Mucosa of rectum (tissue), 2 donors: ENCODE measurements at regions not wholly inside any gene's neighbourhood (a gene's known extent, or its start where the extent isn't known, plus 50 kb on each side); places are given as distances from the start of the nearest gene placed in this dataset.

ENCODE experiments used
- H3K27ac ChIP-seq, 2 donors: one replicate each; pipeline ENCODE4 v1.7.0; 2013; ENCODE audit warnings: inconsistent platforms in 2 of 2, low read depth in 2 of 2, low read length in 2 of 2
- H3K27me3 ChIP-seq, 2 donors: one replicate each; pipeline ENCODE4 v1.7.0; 2013; ENCODE audit warnings: low read length in 2 of 2; ENCODE audit not compliant: control insufficient read depth in 2 of 2, insufficient read depth in 2 of 2
- H3K36me3 ChIP-seq, 2 donors: one replicate each; pipeline ENCODE4 v1.7.0; 2013; ENCODE audit warnings: low read length in 2 of 2; ENCODE audit not compliant: control insufficient read depth in 2 of 2, insufficient read depth in 2 of 2
- H3K4me1 ChIP-seq, 2 donors: one replicate each; pipeline ENCODE4 v1.7.0; 2013; ENCODE audit warnings: low read length in 2 of 2, mild to moderate bottlenecking in 1 of 2; ENCODE audit not compliant: control insufficient read depth in 2 of 2, insufficient read depth in 2 of 2
- H3K4me3 ChIP-seq, 2 donors: one replicate each; pipeline ENCODE4 v1.7.0; 2013; ENCODE audit warnings: low read length in 2 of 2
- H3K9ac ChIP-seq, 2 donors: one replicate each; pipeline ENCODE4 v1.7.0; 2013; ENCODE audit warnings: low read length in 2 of 2, low read depth in 1 of 2, mild to moderate bottlenecking in 1 of 2
- H3K9me3 ChIP-seq, 2 donors: one replicate each; pipeline ENCODE4 v1.7.0; 2013; ENCODE audit warnings: low read length in 2 of 2; ENCODE audit not compliant: control insufficient read depth in 2 of 2
- donor health status: healthy.
- donor health status: Normal muscosa, but diverticular disease.

DNA sequence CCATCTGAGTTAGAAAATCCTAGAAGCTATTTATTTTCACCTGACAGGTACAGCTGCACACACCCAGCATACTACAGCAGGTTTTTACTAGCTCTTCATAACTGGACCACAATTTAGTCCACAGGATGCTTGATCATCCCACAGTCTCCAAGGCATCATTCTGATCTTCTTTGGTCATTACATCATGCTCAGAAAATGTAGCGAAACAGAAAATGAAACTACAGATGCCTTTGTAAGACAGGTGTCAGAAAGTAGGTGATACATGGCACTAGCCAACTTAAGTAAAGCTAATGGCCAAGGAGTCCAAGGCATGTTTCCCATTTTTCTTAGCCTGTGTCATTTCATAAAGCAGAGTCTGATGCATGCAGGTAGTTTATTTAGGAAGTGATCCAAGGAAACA is 102.3 kb downstream of the HTR1B start:
- no peaks in the 10 kb centered on the region for H3K27me3 ChIP-seq
- no peak overlapping the region for H3K9ac ChIP-seq
- H3K9me3 ChIP-seq = peaks cover 0 to 2% of the 10 kb centered on the region in 2 donors
- no peaks in the 10 kb centered on the region for H3K4me1 ChIP-seq
- H3K36me3 ChIP-seq = no peaks in the 10 kb centered on the region
- no peak overlapping the region for H3K4me3 ChIP-seq
- no peak overlapping the region for H3K27ac ChIP-seq

DNA sequence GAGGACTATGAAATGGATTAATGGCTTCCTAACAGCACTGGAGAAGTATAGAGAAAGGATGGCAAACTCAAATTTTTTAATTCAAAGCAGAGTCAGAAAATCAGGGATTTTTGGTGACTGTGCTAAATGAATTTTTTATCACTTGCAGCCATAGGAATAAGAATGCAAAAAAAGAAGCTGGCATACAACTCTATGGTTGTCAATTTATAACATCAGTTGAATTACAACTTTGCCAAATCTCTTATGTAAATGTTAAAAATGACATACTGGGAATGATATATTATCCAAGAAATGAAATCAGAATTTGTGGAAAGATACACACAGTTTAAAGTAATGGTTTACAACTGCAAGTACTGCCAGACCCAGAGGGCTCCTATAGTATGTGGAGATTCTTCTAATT is 106.5 kb downstream of the HTR1B start:
- no peaks in the 10 kb centered on the region for H3K36me3 ChIP-seq
- no peak overlapping the region for H3K4me3 ChIP-seq
- peaks cover 2 to 3% of the 10 kb centered on the region in 2 donors for H3K9me3 ChIP-seq
- H3K27ac ChIP-seq = no peak overlapping the region
- H3K4me1 ChIP-seq = no peaks in the 10 kb centered on the region
- no peak overlapping the region for H3K9ac ChIP-seq
- no peaks in the 10 kb centered on the region for H3K27me3 ChIP-seq

DNA sequence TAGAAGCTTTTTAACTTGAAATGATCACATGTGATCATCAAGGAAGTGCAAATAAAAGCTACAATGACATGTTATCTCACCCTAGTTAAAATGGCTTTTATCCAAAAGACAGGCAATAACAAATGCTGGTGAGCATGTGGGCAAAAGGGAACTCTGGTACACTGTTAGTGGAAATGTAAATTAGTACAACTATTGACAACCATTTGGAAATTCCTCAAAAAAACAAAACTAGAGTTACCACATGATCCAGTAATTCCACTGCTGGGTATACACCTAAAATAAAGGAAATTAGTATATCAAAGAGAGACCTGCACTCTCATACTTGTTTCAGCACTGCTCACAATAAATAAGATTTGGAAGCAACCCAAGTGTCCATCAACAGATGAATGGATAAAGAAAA is 108.7 kb downstream of the HTR1B start:
- no peaks in the 10 kb centered on the region for H3K27me3 ChIP-seq
- H3K27ac ChIP-seq = no peak overlapping the region
- H3K4me1 ChIP-seq = no peaks in the 10 kb centered on the region
- no peak overlapping the region for H3K9ac ChIP-seq
- peaks cover 0 to 3% of the 10 kb centered on the region in 2 donors for H3K9me3 ChIP-seq
- H3K36me3 ChIP-seq = no peaks in the 10 kb centered on the region
- H3K4me3 ChIP-seq = no peak overlapping the region

DNA sequence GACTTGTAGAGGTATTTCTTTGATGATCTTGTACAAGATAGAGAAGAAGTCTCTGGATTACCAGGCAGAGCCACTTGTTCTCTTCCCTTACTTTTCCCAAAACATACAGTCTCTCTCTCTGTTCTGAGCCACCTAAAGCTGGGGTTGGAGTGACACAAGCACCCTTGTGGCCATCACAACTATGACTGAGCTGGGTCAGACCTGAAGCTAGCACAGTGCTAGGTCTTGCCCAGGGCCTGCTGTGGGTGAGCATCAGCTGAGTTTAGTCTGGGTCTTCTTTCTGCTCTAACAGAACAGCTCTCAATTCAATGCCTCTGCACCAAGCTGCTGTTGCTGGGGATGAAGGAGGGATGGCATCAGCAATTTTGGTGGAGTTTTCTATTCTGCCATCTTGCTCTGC is 110.2 kb downstream of the HTR1B start:
- Histone ChIP-seq H3K9me3 (peaks cover 0 to 3% of the 10 kb centered on the region in 2 donors), H3K27me3 (no peaks in the 10 kb centered on the region), H3K27ac (no peak overlapping the region), H3K4me3 (no peak overlapping the region), H3K4me1 (no peaks in the 10 kb centered on the region), H3K36me3 (no peaks in the 10 kb centered on the region), H3K9ac (no peak overlapping the region)

DNA sequence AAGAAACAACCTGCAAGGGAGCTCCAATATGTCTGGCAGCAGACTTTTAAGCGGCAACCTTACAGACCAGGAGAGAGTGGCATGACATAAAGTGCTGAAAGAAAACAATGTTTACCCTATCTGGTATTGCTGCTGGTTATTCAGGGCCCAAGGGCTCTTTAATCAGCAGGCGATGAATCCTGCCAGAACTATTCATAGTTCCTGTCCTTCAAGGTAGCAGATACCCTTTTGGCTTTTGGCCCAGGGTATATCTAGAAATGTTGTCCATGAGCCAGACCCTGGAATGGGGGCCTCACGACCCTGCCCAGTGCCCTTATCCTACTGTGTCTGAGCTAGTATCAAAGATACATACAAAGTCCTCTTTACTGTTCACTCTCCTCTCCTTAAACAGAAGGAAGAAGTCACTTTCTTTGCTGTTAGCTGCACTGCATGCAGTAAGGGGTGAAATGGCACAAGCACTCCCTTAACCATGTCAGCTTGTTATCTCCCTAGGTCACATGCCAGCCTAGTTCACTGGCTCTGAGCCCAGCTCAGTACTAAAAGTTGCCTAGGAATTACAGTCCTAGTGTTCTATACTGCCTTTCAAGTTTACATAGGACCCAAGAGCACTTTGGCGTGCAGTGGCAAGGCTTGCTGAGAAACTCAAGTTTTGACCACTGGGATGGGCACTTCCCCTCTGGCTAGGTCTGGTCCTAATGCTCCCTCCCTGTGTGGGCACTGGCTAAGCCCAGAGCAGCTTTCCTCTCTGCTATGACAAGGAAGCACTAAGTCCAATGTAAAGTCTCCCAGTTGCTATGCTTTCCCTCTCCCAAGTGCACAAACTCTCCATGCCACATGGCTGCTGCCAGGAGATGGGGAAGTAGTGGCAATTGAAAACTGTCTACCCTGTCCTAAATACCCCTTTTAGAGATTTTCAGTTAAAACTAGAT is 122.0 kb downstream of the HTR1B start:
- no peaks in the 10 kb centered on the region for H3K36me3 ChIP-seq
- no peaks in the 10 kb centered on the region for H3K9me3 ChIP-seq
- H3K4me1 ChIP-seq = no peaks in the 10 kb centered on the region
- no peak overlapping the region for H3K27ac ChIP-seq
- no peak overlapping the region for H3K4me3 ChIP-seq
- H3K9ac ChIP-seq = no peak overlapping the region
- H3K27me3 ChIP-seq = no peaks in the 10 kb centered on the region

- no peak overlapping the region for H3K27ac ChIP-seq
- no peaks in the 10 kb centered on the region for H3K4me1 ChIP-seq
- H3K9me3 ChIP-seq = no peaks in the 10 kb centered on the region
- H3K4me3 ChIP-seq = no peak overlapping the region
- no peak overlapping the region for H3K9ac ChIP-seq
- H3K27me3 ChIP-seq = no peaks in the 10 kb centered on the region
- no peaks in the 10 kb centered on the region for H3K36me3 ChIP-seq
Observed at GRCh38 chr6:77340331-77340730, 123.0 kb downstream of the HTR1B start.

DNA sequence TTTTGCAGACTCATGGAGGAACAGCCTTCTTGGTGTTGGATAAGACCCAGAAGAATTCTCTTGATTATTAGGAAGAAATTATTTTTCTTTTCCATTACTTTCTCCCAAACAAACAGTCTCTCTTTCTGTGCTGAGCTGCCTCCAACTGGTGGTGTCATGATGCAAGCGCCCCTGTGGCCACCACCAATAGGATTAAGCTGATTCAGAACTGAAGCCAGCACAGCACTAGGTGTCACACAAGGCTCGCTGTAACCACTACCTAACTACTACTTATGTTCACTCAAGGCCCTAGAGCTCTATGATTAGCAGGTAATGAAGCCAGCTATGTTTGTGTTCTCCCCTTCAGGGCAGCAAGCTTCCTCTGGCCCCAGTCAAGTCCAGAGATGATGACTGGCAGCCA is 123.4 kb downstream of the HTR1B start:
- Histone ChIP-seq H3K9ac (no peak overlapping the region), H3K4me1 (no peaks in the 10 kb centered on the region), H3K27ac (no peak overlapping the region), H3K36me3 (no peaks in the 10 kb centered on the region), H3K27me3 (no peaks in the 10 kb centered on the region), H3K4me3 (no peak overlapping the region), H3K9me3 (no peaks in the 10 kb centered on the region)

GRCh38 chr6:77337392-77337791 is 125.9 kb downstream of the HTR1B start:
- no peaks in the 10 kb centered on the region for H3K4me1 ChIP-seq
- H3K9ac ChIP-seq = no peak overlapping the region
- no peaks in the 10 kb centered on the region for H3K27me3 ChIP-seq
- peaks cover 0 to 3% of the 10 kb centered on the region in 2 donors for H3K9me3 ChIP-seq
- H3K27ac ChIP-seq = no peak overlapping the region
- no peaks in the 10 kb centered on the region for H3K36me3 ChIP-seq
- no peak overlapping the region for H3K4me3 ChIP-seq

DNA sequence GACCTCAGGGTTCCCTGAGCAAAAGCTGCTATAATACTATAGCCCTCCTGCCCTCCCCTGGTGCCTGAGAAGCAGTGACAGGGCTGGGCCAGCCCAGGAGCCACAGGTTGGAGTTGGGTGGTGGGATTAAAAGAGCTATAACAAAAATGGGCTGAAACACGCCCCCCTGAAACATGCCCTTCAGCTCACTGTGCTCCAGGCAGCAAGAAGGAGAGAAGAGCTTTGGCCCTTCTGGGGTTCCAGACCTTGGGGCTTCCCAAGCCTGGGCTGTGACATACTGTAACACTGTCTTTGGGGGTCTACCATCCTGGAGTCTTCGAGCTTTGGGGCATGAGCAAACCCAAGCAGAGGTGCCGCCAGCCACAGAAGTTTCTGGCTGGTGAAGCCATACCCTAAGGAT is 129.2 kb downstream of the HTR1B start:
- Histone ChIP-seq H3K4me1 (no peaks in the 10 kb centered on the region), H3K27ac (no peak overlapping the region), H3K27me3 (no peaks in the 10 kb centered on the region), H3K36me3 (no peaks in the 10 kb centered on the region), H3K9me3 (peaks cover 0 to 3% of the 10 kb centered on the region in 2 donors), H3K9ac (no peak overlapping the region), H3K4me3 (no peak overlapping the region)

DNA sequence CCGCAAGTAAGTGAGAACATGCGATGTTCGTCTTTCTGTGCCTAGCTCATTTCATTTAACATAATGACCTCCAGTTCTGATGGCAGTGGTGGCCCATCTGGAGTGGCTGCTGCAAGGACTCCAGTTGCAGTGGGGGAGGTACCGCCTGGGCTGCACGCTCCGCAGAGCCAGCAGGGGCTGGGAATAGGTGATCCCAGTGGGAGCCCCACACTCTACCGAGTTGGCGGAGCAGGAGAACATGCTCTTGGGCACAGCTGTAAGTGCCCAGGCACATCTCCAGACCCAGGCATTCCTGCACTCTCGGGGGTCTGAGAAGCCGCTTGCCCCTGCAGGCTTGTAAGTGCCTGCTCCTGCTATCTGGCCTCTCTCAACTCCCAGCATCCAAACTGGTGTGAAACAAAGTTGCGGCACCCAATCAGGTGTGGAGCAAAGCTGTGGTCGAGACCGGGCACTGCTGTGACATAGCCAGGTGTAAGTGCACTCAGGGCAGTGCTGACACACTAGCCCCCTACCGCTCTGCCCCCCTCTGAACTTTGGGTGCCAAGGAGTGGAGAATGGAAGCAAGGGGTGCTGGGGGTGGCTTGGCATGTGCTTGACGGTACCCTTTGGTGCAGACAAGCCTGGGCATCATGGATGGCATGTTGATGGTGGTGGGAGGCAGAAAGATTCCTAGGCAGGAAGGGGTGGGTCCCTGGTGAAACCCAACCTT is 130.2 kb downstream of the HTR1B start:
- no peak overlapping the region for H3K27ac ChIP-seq
- H3K9me3 ChIP-seq = peaks cover 0 to 3% of the 10 kb centered on the region in 2 donors
- H3K9ac ChIP-seq = no peak overlapping the region
- no peak overlapping the region for H3K4me3 ChIP-seq
- H3K27me3 ChIP-seq = no peaks in the 10 kb centered on the region
- H3K4me1 ChIP-seq = no peaks in the 10 kb centered on the region
- H3K36me3 ChIP-seq = no peaks in the 10 kb centered on the region
